ENCODE measurements at regions not wholly inside any gene's neighbourhood (a gene's known extent, or its start where the extent isn't known, plus 50 kb on each side); places are given as distances from the start of the nearest gene placed in this dataset.

GRCh38 chr3:88691081-88691480 lies 416.3 kb upstream of the EPHA3 start:
- H3K4me1 ChIP-seq (ENCODE audit: control insufficient read depth, insufficient read depth, low read length) = no peaks in the 10 kb centered on the region
- POLR2A ChIA-PET = no interaction called here
- H3K36me3 ChIP-seq (ENCODE audit: control insufficient read depth in 2 of 2, insufficient read depth in 1 of 2, low read length in 2 of 2) = no peaks in the 10 kb centered on the region
- H3K27ac ChIP-seq (ENCODE audit: extremely low read depth, low read depth, low read length) = no peak overlapping the region
- TF ChIP-seq, protein P1, sequence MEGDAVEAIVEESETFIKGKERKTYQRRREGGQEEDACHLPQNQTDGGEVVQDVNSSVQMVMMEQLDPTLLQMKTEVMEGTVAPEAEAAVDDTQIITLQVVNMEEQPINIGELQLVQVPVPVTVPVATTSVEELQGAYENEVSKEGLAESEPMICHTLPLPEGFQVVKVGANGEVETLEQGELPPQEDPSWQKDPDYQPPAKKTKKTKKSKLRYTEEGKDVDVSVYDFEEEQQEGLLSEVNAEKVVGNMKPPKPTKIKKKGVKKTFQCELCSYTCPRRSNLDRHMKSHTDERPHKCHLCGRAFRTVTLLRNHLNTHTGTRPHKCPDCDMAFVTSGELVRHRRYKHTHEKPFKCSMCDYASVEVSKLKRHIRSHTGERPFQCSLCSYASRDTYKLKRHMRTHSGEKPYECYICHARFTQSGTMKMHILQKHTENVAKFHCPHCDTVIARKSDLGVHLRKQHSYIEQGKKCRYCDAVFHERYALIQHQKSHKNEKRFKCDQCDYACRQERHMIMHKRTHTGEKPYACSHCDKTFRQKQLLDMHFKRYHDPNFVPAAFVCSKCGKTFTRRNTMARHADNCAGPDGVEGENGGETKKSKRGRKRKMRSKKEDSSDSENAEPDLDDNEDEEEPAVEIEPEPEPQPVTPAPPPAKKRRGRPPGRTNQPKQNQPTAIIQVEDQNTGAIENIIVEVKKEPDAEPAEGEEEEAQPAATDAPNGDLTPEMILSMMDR (tag by site-specific recombination; IDR thresholded peaks at IDR 0.05) = no peak
- no peak for TF ChIP-seq ZNF354C (tag by site-specific recombination; IDR thresholded peaks at IDR 0.05; ENCODE audit: borderline replicate concordance, low read depth)
- no peak for TF ChIP-seq KLF8 (tag by site-specific recombination; IDR thresholded peaks at IDR 0.05)
- TF ChIP-seq, protein P2, sequence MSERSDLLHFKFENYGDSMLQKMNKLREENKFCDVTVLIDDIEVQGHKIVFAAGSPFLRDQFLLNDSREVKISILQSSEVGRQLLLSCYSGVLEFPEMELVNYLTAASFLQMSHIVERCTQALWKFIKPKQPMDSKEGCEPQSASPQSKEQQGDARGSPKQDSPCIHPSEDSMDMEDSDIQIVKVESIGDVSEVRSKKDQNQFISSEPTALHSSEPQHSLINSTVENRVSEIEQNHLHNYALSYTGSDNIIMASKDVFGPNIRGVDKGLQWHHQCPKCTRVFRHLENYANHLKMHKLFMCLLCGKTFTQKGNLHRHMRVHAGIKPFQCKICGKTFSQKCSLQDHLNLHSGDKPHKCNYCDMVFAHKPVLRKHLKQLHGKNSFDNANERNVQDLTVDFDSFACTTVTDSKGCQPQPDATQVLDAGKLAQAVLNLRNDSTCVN (tag by site-specific recombination; optimal IDR thresholded peaks at IDR 0.05) = no peak
- TF ChIP-seq ZBTB1 (tag by site-specific recombination; IDR thresholded peaks at IDR 0.05) = no peak
- TF ChIP-seq, protein P3, sequence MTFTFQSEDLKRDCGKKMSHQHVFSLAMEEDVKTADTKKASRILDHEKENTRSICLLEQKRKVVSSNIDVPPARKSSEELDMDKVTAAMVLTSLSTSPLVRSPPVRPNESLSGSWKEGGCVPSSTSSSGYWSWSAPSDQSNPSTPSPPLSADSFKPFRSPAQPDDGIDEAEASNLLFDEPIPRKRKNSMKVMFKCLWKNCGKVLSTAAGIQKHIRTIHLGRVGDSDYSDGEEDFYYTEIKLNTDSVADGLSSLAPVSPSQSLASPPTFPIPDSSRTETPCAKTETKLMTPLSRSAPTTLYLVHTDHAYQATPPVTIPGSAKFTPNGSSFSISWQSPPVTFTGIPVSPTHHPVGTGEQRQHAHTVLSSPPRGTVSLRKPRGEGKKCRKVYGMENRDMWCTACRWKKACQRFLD (tag by site-specific recombination; IDR thresholded peaks at IDR 0.05) = no peak
- TF ChIP-seq ZNF169 (tag by site-specific recombination; IDR thresholded peaks at IDR 0.05) = no peak
- TF ChIP-seq MYNN (tag by site-specific recombination; IDR thresholded peaks at IDR 0.05; ENCODE audit: borderline replicate concordance) = no peak
- TF ChIP-seq YY1 (tag by site-specific recombination; IDR thresholded peaks at IDR 0.05) = no peak
- TF ChIP-seq ZNF629 (tag by site-specific recombination; IDR thresholded peaks at IDR 0.05) = no peak
- TF ChIP-seq REST (tag by site-specific recombination; IDR thresholded peaks at IDR 0.05) = no peak
- TF ChIP-seq ZNF555 (tag by site-specific recombination; conservative IDR thresholded peaks at IDR 0.05) = no peak
- TF ChIP-seq, protein P4, sequence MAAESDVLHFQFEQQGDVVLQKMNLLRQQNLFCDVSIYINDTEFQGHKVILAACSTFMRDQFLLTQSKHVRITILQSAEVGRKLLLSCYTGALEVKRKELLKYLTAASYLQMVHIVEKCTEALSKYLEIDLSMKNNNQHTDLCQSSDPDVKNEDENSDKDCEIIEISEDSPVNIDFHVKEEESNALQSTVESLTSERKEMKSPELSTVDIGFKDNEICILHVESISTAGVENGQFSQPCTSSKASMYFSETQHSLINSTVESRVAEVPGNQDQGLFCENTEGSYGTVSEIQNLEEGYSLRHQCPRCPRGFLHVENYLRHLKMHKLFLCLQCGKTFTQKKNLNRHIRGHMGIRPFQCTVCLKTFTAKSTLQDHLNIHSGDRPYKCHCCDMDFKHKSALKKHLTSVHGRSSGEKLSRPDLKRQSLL (tag by site-specific recombination; IDR thresholded peaks at IDR 0.05) = no peak
- TF ChIP-seq ZNF670 (tag by site-specific recombination; IDR thresholded peaks at IDR 0.05; ENCODE audit: low read depth) = no peak
- no peak for TF ChIP-seq KLF7 (tag by site-specific recombination; IDR thresholded peaks at IDR 0.05; ENCODE audit: borderline replicate concordance)
- no peak for TF ChIP-seq ZNF558 (tag by site-specific recombination; IDR thresholded peaks at IDR 0.05)
- no peak for TF ChIP-seq ZNF391 (tag by site-specific recombination; IDR thresholded peaks at IDR 0.05; ENCODE audit: borderline replicate concordance, low read depth)
- no peak for TF ChIP-seq ZBTB48 (tag by site-specific recombination; IDR thresholded peaks at IDR 0.05)
- TF ChIP-seq PBX3 (CRISPR knock-in tag; IDR thresholded peaks at IDR 0.05) = no peak
- no peaks in the 10 kb centered on the region for H3K9me3 ChIP-seq (ENCODE audit: control insufficient read depth, insufficient read depth, low read depth, low read length)
- CTCF ChIA-PET = no interaction called here
- H3K4me3 ChIP-seq (ENCODE audit: low read depth, low read length) = no peak overlapping the region

Data from HEK293 (cell line).